ENCODE measurements at regions not wholly inside any gene's neighbourhood (a gene's known extent, or its start where the extent isn't known, plus 50 kb on each side); places are given as distances from the start of the nearest gene placed in this dataset.

DNA sequence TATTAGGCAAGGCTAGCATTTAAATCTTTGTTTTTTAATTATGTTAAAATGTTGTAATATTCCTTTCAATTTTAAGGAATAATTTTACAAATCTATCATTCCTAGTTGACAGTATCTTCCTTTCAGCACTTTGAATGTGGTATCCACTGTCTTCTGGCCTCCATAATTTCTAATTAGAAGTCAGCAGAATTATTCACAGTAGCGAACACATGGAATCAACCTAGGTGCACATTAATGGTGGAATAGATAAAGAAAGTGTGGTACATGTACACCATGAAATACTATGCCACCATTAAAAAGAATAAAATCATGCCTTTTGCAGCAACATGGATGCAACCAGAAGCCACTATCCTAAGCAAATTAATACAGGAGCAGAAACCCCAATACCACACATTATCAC, 1887.8 kb downstream of the PCDH7 start:
- FAIRE-seq (no peak), DNase-seq (ENCODE audit: low read depth in 1 of 2, low spot score in 2 of 2) (no peak)
- WGBS, 2 experiments (ENCODE audit: extremely low coverage in 1 of 2, insufficient coverage in 1 of 2, insufficient read length in 1 of 2, insufficient replicate concordance in 2 of 2, low coverage in 1 of 2, low lambda C conversion rate in 2 of 2, missing lambda C conversion rate in 1 of 2): 94% methylated on average over 1 of the region's 1 CpG; no CpG with 5 or more reads in 1 of the 2 experiments
- H3K4me2 ChIP-seq (ENCODE audit: insufficient read depth in 1 of 2, low read depth in 2 of 2, low read length in 2 of 2): no peak overlapping the region
- H3K56ac ChIP-seq (replicated peaks; ENCODE audit: insufficient read length, low read depth, low read length): no peak overlapping the region
- no peak overlapping the region for H2BK120ac ChIP-seq (replicated peaks; ENCODE audit: low read depth, low read length)
- peaks cover 5 to 10% of the 10 kb centered on the region in 2 experiments; a peak in 3 of 4 replicates for H3K9me3 ChIP-seq (ENCODE audit: insufficient read depth in 2 of 2, low read depth in 1 of 2, low read length in 1 of 2)
- H3K23me2 ChIP-seq (ENCODE audit: low read depth, low read length): no peaks in the 10 kb centered on the region
- H2AK5ac ChIP-seq (ENCODE audit: low read depth, low read length): no peak overlapping the region
- no peak overlapping the region for H4K8ac ChIP-seq (ENCODE audit: extremely low read depth, insufficient read depth, low read length)
- H2BK15ac ChIP-seq (ENCODE audit: low read length): no peak overlapping the region
- no peak overlapping the region for H3K4ac ChIP-seq (replicated peaks; ENCODE audit: insufficient read length, low read depth, low read length)
- no peaks in the 10 kb centered on the region for H3K36me3 ChIP-seq (ENCODE audit: control insufficient read depth in 2 of 4, insufficient read depth in 4 of 4, low read length in 3 of 4)
- ChIA-PET POLR2A (ENCODE audit: partially characterized antibody) (no interaction called here), CTCF (ENCODE audit: partially characterized antibody) (no interaction called here)
- no peak overlapping the region for H3K4me3 ChIP-seq (ENCODE audit: extremely low read depth in 1 of 4, insufficient read depth in 2 of 4, low read depth in 3 of 4, low read length in 4 of 4)
- H3K9ac ChIP-seq (replicated peaks in 1 of 4; ENCODE audit: extremely low read depth in 1 of 4, low read depth in 3 of 4, low read length in 3 of 4): no peak overlapping the region
- H4K20me1 ChIP-seq (replicated peaks in 1 of 2; ENCODE audit: control insufficient read depth in 1 of 2, insufficient read depth in 2 of 2, low read length in 2 of 2): no peaks in the 10 kb centered on the region
- H3K79me1 ChIP-seq (ENCODE audit: low read depth, low read length): no peaks in the 10 kb centered on the region
- no peak overlapping the region for H3K27ac ChIP-seq (ENCODE audit: low read depth, low read length)
- no peaks in the 10 kb centered on the region for H3K4me1 ChIP-seq (replicated peaks in 1 of 4; ENCODE audit: control insufficient read depth in 3 of 4, insufficient read depth in 4 of 4, low read length in 3 of 4)
- no peak overlapping the region for H3K23ac ChIP-seq (ENCODE audit: insufficient read length)
- H2BK20ac ChIP-seq (ENCODE audit: low read length): no peak overlapping the region
- no peak overlapping the region for H4K5ac ChIP-seq (ENCODE audit: insufficient read length, low read depth, low read length)
- H3K18ac ChIP-seq (ENCODE audit: extremely low read depth, low read length): no peak overlapping the region
- TF ChIP-seq ZNF274 (IDR thresholded peaks at IDR 0.05; ENCODE audit: borderline replicate concordance, extremely low read depth, low read length): no peak
- TF ChIP-seq RNF2 (IDR thresholded peaks at IDR 0.05; ENCODE audit: borderline replicate concordance, low read depth, low read length, missing control alignments, poor library complexity, severe bottlenecking): no peak
- no peak for TF ChIP-seq GABPA (IDR thresholded peaks at IDR 0.05; ENCODE audit: borderline replicate concordance, insufficient read depth, low read length)
- TF ChIP-seq SP1 (IDR thresholded peaks at IDR 0.05; ENCODE audit: low read depth, low read length): no peak
- TF ChIP-seq CTBP2 (IDR thresholded peaks at IDR 0.05; ENCODE audit: borderline replicate concordance, insufficient read depth, insufficient read length, low read length): no peak
- TF ChIP-seq SAP30 (IDR thresholded peaks at IDR 0.05; ENCODE audit: insufficient read depth, insufficient replicate concordance, low read length): no peak
- TF ChIP-seq, protein P1, sequence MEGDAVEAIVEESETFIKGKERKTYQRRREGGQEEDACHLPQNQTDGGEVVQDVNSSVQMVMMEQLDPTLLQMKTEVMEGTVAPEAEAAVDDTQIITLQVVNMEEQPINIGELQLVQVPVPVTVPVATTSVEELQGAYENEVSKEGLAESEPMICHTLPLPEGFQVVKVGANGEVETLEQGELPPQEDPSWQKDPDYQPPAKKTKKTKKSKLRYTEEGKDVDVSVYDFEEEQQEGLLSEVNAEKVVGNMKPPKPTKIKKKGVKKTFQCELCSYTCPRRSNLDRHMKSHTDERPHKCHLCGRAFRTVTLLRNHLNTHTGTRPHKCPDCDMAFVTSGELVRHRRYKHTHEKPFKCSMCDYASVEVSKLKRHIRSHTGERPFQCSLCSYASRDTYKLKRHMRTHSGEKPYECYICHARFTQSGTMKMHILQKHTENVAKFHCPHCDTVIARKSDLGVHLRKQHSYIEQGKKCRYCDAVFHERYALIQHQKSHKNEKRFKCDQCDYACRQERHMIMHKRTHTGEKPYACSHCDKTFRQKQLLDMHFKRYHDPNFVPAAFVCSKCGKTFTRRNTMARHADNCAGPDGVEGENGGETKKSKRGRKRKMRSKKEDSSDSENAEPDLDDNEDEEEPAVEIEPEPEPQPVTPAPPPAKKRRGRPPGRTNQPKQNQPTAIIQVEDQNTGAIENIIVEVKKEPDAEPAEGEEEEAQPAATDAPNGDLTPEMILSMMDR (IDR thresholded peaks at IDR 0.05; ENCODE audit: control extremely low read depth in 1 of 3, insufficient read depth in 1 of 3, low read depth in 1 of 3, low read length in 3 of 3): no peak
- no peak for TF ChIP-seq SIX5 (IDR thresholded peaks at IDR 0.05; ENCODE audit: low read depth, low read length)
- TF ChIP-seq TBP (IDR thresholded peaks at IDR 0.05; ENCODE audit: low read depth, low read length): no peak
- TF ChIP-seq RXRA (IDR thresholded peaks at IDR 0.05; ENCODE audit: insufficient read depth, low read depth, low read length): no peak
- TF ChIP-seq POU5F1 (IDR thresholded peaks at IDR 0.05; ENCODE audit: low read depth, low read length): no peak
- H3K27me3 ChIP-seq (replicated peaks in 1 of 4; ENCODE audit: control insufficient read depth in 3 of 4, extremely low read depth in 1 of 4, insufficient read depth in 3 of 4, low read length in 3 of 4): no peaks in the 10 kb centered on the region
- H2BK5ac ChIP-seq (ENCODE audit: low read depth, low read length): no peak overlapping the region
- H2AFZ ChIP-seq (ENCODE audit: low read length): no peak overlapping the region
- H3K14ac ChIP-seq (ENCODE audit: insufficient read length): no peak overlapping the region
- no peaks in the 10 kb centered on the region for H3K79me2 ChIP-seq (ENCODE audit: control insufficient read depth in 1 of 2, insufficient read depth in 2 of 2, low read length in 2 of 2)
- no peak overlapping the region for H2BK12ac ChIP-seq (ENCODE audit: low read depth, low read length)
- no peak overlapping the region for H4K91ac ChIP-seq (replicated peaks; ENCODE audit: insufficient read length, low read length)
